ENCODE measurements at regions not wholly inside any gene's neighbourhood (a gene's known extent, or its start where the extent isn't known, plus 50 kb on each side); places are given as distances from the start of the nearest gene placed in this dataset.

DNA sequence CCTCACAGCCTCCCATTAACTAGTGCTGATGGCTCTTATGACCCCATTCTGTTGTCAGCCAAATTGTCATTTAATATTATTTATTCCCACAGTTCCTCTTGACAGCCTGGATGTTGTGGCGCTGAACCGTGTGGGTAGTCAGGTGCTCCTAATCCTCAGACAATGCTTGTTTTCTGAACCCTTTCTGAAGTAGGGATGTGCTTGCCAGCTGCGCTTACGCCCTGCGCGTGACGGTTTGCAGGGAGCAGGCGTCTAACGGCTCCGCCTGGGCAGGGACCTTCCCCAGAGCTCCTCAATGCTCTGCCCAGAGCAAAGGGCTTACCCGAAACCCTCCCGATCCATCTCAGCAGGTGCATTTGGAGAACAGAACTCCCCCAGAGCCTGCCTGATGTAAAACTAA, 358.2 kb upstream of the MYT1L start:
- no peaks in the 10 kb centered on the region for H3K36me3 Mint-ChIP-seq
- H3K4me3 Mint-ChIP-seq: no peak overlapping the region
- peaks cover under 1% of the 10 kb centered on the region for H3K27me3 Mint-ChIP-seq
- TF ChIP-seq, protein P1, sequence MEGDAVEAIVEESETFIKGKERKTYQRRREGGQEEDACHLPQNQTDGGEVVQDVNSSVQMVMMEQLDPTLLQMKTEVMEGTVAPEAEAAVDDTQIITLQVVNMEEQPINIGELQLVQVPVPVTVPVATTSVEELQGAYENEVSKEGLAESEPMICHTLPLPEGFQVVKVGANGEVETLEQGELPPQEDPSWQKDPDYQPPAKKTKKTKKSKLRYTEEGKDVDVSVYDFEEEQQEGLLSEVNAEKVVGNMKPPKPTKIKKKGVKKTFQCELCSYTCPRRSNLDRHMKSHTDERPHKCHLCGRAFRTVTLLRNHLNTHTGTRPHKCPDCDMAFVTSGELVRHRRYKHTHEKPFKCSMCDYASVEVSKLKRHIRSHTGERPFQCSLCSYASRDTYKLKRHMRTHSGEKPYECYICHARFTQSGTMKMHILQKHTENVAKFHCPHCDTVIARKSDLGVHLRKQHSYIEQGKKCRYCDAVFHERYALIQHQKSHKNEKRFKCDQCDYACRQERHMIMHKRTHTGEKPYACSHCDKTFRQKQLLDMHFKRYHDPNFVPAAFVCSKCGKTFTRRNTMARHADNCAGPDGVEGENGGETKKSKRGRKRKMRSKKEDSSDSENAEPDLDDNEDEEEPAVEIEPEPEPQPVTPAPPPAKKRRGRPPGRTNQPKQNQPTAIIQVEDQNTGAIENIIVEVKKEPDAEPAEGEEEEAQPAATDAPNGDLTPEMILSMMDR (conservative IDR thresholded peaks at IDR 0.05): no peak
- no peaks in the 10 kb centered on the region for H3K9me3 Mint-ChIP-seq
- no peak overlapping the region for H3K27ac Mint-ChIP-seq
- no peak for DNase-seq (ENCODE audit: extremely low spot score, unreplicated experiment)
- no peaks in the 10 kb centered on the region for H3K4me1 Mint-ChIP-seq (ENCODE audit: unreplicated experiment)

DNA sequence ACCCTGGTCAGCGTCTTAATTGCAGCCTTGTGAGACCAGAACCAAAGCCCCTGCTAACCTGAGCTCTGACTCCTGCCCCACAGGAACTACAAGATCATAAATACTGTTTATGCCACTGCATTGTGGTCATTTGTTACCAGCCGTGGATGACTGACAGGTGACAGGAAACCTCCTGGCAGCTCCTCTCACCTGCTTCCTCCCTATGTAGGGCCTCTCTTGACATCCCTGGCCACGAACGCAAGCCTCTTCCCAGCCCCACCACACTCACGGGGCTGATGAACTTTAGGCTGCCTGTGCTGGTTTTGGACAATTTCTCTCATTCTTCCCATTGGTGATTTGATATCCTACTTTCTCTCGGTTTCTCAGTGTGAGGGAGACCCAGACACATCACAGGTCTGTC, 357.2 kb upstream of the MYT1L start:
- peaks cover 5% of the 10 kb centered on the region for H3K4me1 Mint-ChIP-seq (ENCODE audit: unreplicated experiment)
- TF ChIP-seq, protein P1 (conservative IDR thresholded peaks at IDR 0.05): no peak
- no peak overlapping the region for H3K4me3 Mint-ChIP-seq
- no peak for DNase-seq (ENCODE audit: extremely low spot score, unreplicated experiment)
- H3K36me3 Mint-ChIP-seq: no peaks in the 10 kb centered on the region
- H3K27ac Mint-ChIP-seq: no peak overlapping the region
- H3K27me3 Mint-ChIP-seq: no peaks in the 10 kb centered on the region
- H3K9me3 Mint-ChIP-seq: no peaks in the 10 kb centered on the region

GRCh38 chr2:2687745-2688144, 356.7 kb upstream of the MYT1L start:
- no peaks in the 10 kb centered on the region for H3K27me3 Mint-ChIP-seq
- TF ChIP-seq, protein P1 (conservative IDR thresholded peaks at IDR 0.05): no peak
- H3K4me1 Mint-ChIP-seq (ENCODE audit: unreplicated experiment): peaks cover 5% of the 10 kb centered on the region
- no peaks in the 10 kb centered on the region for H3K9me3 Mint-ChIP-seq
- no peak for DNase-seq (ENCODE audit: extremely low spot score, unreplicated experiment)
- no peak overlapping the region for H3K27ac Mint-ChIP-seq
- no peak overlapping the region for H3K4me3 Mint-ChIP-seq
- no peaks in the 10 kb centered on the region for H3K36me3 Mint-ChIP-seq

DNA sequence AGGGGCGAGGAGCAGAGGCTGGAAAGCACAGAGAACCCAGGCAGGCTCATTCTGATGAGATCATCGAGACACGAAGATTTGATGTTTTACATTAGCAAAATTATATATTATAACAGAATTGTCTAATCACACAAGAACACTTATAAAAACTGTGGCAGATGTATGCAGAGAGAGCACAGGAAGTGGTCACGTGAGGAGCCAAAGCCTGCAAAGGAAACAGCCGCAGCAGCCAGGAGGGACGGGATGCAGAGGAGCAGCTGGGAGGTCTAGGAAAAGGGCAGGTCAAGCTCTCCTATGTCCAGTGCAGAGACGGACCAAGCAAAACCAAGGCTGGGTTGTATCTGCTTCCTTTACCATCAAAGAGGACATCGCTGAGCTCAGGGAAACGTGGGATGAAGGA, 355.1 kb upstream of the MYT1L start:
- H3K36me3 Mint-ChIP-seq: no peaks in the 10 kb centered on the region
- peaks cover 12% of the 10 kb centered on the region for H3K4me1 Mint-ChIP-seq (ENCODE audit: unreplicated experiment)
- TF ChIP-seq, protein P1 (conservative IDR thresholded peaks at IDR 0.05): no peak
- H3K27ac Mint-ChIP-seq: no peak overlapping the region
- DNase-seq (ENCODE audit: extremely low spot score, unreplicated experiment): no peak
- H3K9me3 Mint-ChIP-seq: no peaks in the 10 kb centered on the region
- no peak overlapping the region for H3K4me3 Mint-ChIP-seq
- H3K27me3 Mint-ChIP-seq: no peaks in the 10 kb centered on the region

GRCh38 chr2:2683606-2684224, 352.6 kb upstream of the MYT1L start:
- Mint-ChIP-seq H3K27ac (no peak overlapping the region), H3K4me1 (ENCODE audit: unreplicated experiment) (peaks cover 12% of the 10 kb centered on the region), H3K36me3 (no peaks in the 10 kb centered on the region), H3K9me3 (no peaks in the 10 kb centered on the region), H3K27me3 (peaks cover 4% of the 10 kb centered on the region), H3K4me3 (no peak overlapping the region)
- no peak for DNase-seq (ENCODE audit: extremely low spot score, unreplicated experiment)
- TF ChIP-seq, protein P1 (conservative IDR thresholded peaks at IDR 0.05): no peak
